AG09319 (cell line): ENCODE measurements at regions not wholly inside any gene's neighbourhood (a gene's known extent, or its start where the extent isn't known, plus 50 kb on each side); places are given as distances from the start of the nearest gene placed in this dataset.
"Not testable (repeated sequence)": the region's sequence is repeated elsewhere in the genome, so short reads cannot be mapped to it uniquely, and the experiment has no call there.

Source experiments
- DNase-seq: peaks from one replicate; pipeline ENCODE4 v3.0.0-alpha.2; 2010; ENCODE audit warnings: low read depth; ENCODE audit errors: extremely low read depth
- CTCF ChIP-seq: IDR thresholded peaks from 2 replicates; pipeline ENCODE4 v1.5.1; 2011; ENCODE audit warnings: low read depth, mild to moderate bottlenecking, inconsistent platforms, low read length, moderate library complexity

- no peak for DNase-seq
- no peak for TF ChIP-seq CTCF
These were observed 266.9 kb upstream of the GULP1 start for GRCh38 chr2:188024811-188025210.

GRCh38 chr2:188028739-188029138, 262.9 kb upstream of the GULP1 start:
- no peak for DNase-seq
- TF ChIP-seq CTCF, result no peak

GRCh38 chr2:188032306-188032705, 259.4 kb upstream of the GULP1 start:
- TF ChIP-seq CTCF, result no peak
- no peak for DNase-seq

- DNase-seq, result no peak
- no peak for TF ChIP-seq CTCF
These were observed 258.9 kb upstream of the GULP1 start for GRCh38 chr2:188032786-188033185.

GRCh38 chr2:188033240-188033639, 258.4 kb upstream of the GULP1 start:
- not testable (repeated sequence) for DNase-seq

- DNase-seq, result not testable (repeated sequence)
These were observed 257.6 kb upstream of the GULP1 start for GRCh38 chr2:188034102-188034501.

GRCh38 chr2:188035377-188035776, 256.3 kb upstream of the GULP1 start:
- DNase-seq, result not testable (repeated sequence)

GRCh38 chr2:188036786-188037185, 254.9 kb upstream of the GULP1 start:
- not testable (repeated sequence) for DNase-seq

GRCh38 chr2:188039307-188039706, 252.4 kb upstream of the GULP1 start:
- no peak for DNase-seq
- TF ChIP-seq CTCF, result no peak

- no peak for TF ChIP-seq CTCF
- no peak for DNase-seq
These were observed 249.3 kb upstream of the GULP1 start for GRCh38 chr2:188042412-188042811.
